Transverse colon (tissue), 4 donors: ENCODE measurements at regions not wholly inside any gene's neighbourhood (a gene's known extent, or its start where the extent isn't known, plus 50 kb on each side); places are given as distances from the start of the nearest gene placed in this dataset.

Source experiments
- DNase-seq: peaks from one replicate; pipeline ENCODE4 v3.0.0-alpha.2; 2019
- H3K27ac ChIP-seq, 4 donors: fragments of 200-600 bp; sonication (generic); 2 replicates each; pipeline ENCODE4 v1.5.1; 2016 to 2018; ENCODE audit warnings: inconsistent platforms in 4 of 4
- H3K27me3 ChIP-seq: fragments of 200-600 bp; sonication (generic); 2 replicates; pipeline ENCODE4 v1.5.1; 2017; ENCODE audit warnings: inconsistent platforms
- H3K36me3 ChIP-seq, 4 donors: fragments of 200-600 bp; sonication (generic); 2 replicates each; pipeline ENCODE4 v1.5.1; 2017 to 2019; ENCODE audit warnings: inconsistent platforms in 4 of 4
- H3K4me1 ChIP-seq, 4 donors: fragments of 200-600 bp; sonication (generic); 2 replicates each; pipeline ENCODE4 v1.5.1; 2017 to 2020; ENCODE audit warnings: inconsistent platforms in 4 of 4
- H3K4me3 ChIP-seq, 4 donors: fragments of 200-600 bp; sonication (generic); 1 replicate in 1 of 4; 2 replicates in 3 of 4; pipeline versions ENCODE4 v1.5.1 to v1.6.1; 2017 to 2019; ENCODE audit warnings: inconsistent platforms in 4 of 4
- H3K9me3 ChIP-seq, 2 donors: fragments of 200-600 bp; sonication (generic); 2 replicates each; pipeline ENCODE4 v1.5.1; 2017 to 2019; ENCODE audit warnings: inconsistent platforms in 2 of 2
- CTCF ChIP-seq, 5 experiments: fragments of 200-600 bp in 3 of 5; fragments of 450-650 bp in 2 of 5; sonication (generic) in 3 of 5; IDR thresholded peaks; 1 replicate in 2 of 5; 2 replicates in 3 of 5; pipeline ENCODE4 v1.5.1; 2016 to 2017; ENCODE audit warnings: antibody characterized with exemption in 5 of 5, inconsistent platforms in 3 of 5, mild to moderate bottlenecking in 2 of 5, moderate library complexity in 1 of 5
- EP300 ChIP-seq: sonication (generic); formaldehyde crosslinking; IDR thresholded peaks from one replicate; pipeline ENCODE4 v1.6.1; 2017; ENCODE audit warnings: antibody characterized with exemption, low read depth
- POLR2A ChIP-seq: fragments of 450-650 bp; IDR thresholded peaks from one replicate; pipeline ENCODE4 v1.6.1; 2016; ENCODE audit warnings: antibody characterized with exemption, mild to moderate bottlenecking, moderate library complexity
- POLR2AphosphoS5 ChIP-seq, 3 donors: sonication (generic); formaldehyde crosslinking; IDR thresholded peaks; one replicate each; pipeline ENCODE4 v1.6.1; 2016; ENCODE audit warnings: antibody characterized with exemption in 3 of 3
- WGBS, 2 donors: methylation state at CpG; one replicate each; pipeline ENCODE4 v1.1.5; 2018; ENCODE audit warnings: low coverage in 1 of 2; 5-methylcytosine and 5-hydroxymethylcytosine counted together
- in situ Hi-C, 4 donors: fragments of 200-750 bp; cut with MboI; loops; one replicate each; pipeline versions ENCODE4 v1.15.0 to v1.15.1; 2017; ENCODE audit warnings: low sequenced_read_pairs in 3 of 4, low pct_ligation_motif_present in 1 of 4, low pct_unique_long_range_greater_than_20kb in 1 of 4
- intact Hi-C: fragments of 100-400 bp; cut with DNase I; formaldehyde crosslinking; loops from one replicate; pipeline ENCODE4 v1.15.1; 2023; ENCODE audit warnings: low total_unique reads

- no peaks in the 10 kb centered on the region for H3K27me3 ChIP-seq
- no peak for DNase-seq
- H3K9me3 ChIP-seq: no peaks in the 10 kb centered on the region
- H3K4me3 ChIP-seq: no peak overlapping the region
- no peak overlapping the region for H3K27ac ChIP-seq
- no peaks in the 10 kb centered on the region for H3K36me3 ChIP-seq
- H3K4me1 ChIP-seq: no peaks in the 10 kb centered on the region
- 55 to 64% methylated on average over 3 to 4 of the region's 4 CpGs for WGBS, 2 donors
- intact Hi-C loops (no loop called here), in situ Hi-C loops (no loop called here)
- no peak for TF ChIP-seq CTCF (IDR thresholded peaks at IDR 0.05)
- TF ChIP-seq EP300: no peak
- TF ChIP-seq POLR2AphosphoS5 (IDR thresholded peaks at IDR 0.05): no peak
- no peak for TF ChIP-seq POLR2A
These were observed 184.7 kb upstream of the PLEKHG7 start for GRCh38 chr12:92518071-92518470.

- TF ChIP-seq EP300 (no peak), POLR2AphosphoS5 (IDR thresholded peaks at IDR 0.05) (no peak), POLR2A (no peak)
- in situ Hi-C loops: no loop called here
- intact Hi-C loops: no loop called here
- Histone ChIP-seq H3K9me3 (no peaks in the 10 kb centered on the region), H3K4me1 (no peaks in the 10 kb centered on the region), H3K27ac (no peak overlapping the region), H3K36me3 (no peaks in the 10 kb centered on the region), H3K27me3 (no peaks in the 10 kb centered on the region), H3K4me3 (no peak overlapping the region)
- 71 to 86% methylated on average over 1 of the region's 1 CpG for WGBS, 2 donors
- DNase-seq: no peak
These were observed 186.6 kb upstream of the PLEKHG7 start for GRCh38 chr12:92516277-92516600.

- no peak overlapping the region for H3K4me3 ChIP-seq
- TF ChIP-seq POLR2A: no peak
- TF ChIP-seq POLR2AphosphoS5 (IDR thresholded peaks at IDR 0.05): no peak
- TF ChIP-seq EP300: no peak
- TF ChIP-seq CTCF (IDR thresholded peaks at IDR 0.05): no peak
- intact Hi-C loops: no loop called here
- WGBS, 2 donors: 83% methylated on average over 2 of the region's 2 CpGs
- H3K36me3 ChIP-seq: no peaks in the 10 kb centered on the region
- H3K27ac ChIP-seq: no peak overlapping the region
- H3K4me1 ChIP-seq: no peaks in the 10 kb centered on the region
- no peaks in the 10 kb centered on the region for H3K27me3 ChIP-seq
- H3K9me3 ChIP-seq: no peaks in the 10 kb centered on the region
- no peak for DNase-seq
- in situ Hi-C loops: no loop called here
These were observed 189.5 kb upstream of the PLEKHG7 start for GRCh38 chr12:92513231-92513730.

GRCh38 chr12:92511786-92512185 lies 191.0 kb upstream of the PLEKHG7 start:
- Histone ChIP-seq H3K36me3 (no peaks in the 10 kb centered on the region), H3K9me3 (no peaks in the 10 kb centered on the region), H3K27ac (no peak overlapping the region), H3K27me3 (no peaks in the 10 kb centered on the region), H3K4me3 (no peak overlapping the region), H3K4me1 (peaks cover 0 to 4% (median 2%) of the 10 kb centered on the region in 4 donors)
- no peak for DNase-seq
- WGBS, 2 donors: 81% methylated on average over 5 of the region's 5 CpGs; no CpG with 5 or more reads in 1 of the 2 donors
- intact Hi-C loops: no loop called here
- in situ Hi-C loops: no loop called here
- TF ChIP-seq EP300 (no peak), POLR2A (no peak), POLR2AphosphoS5 (IDR thresholded peaks at IDR 0.05) (no peak), CTCF (IDR thresholded peaks at IDR 0.05) (no peak)

GRCh38 chr12:92509156-92509738 lies 193.5 kb upstream of the PLEKHG7 start:
- in situ Hi-C loops: no loop called here
- Histone ChIP-seq H3K27me3 (no peaks in the 10 kb centered on the region), H3K36me3 (no peaks in the 10 kb centered on the region), H3K4me3 (no peak overlapping the region), H3K9me3 (no peaks in the 10 kb centered on the region), H3K4me1 (peaks cover 13 to 28% (median 20%) of the 10 kb centered on the region in 4 donors), H3K27ac (no peak overlapping the region)
- intact Hi-C loops: loop anchor here (5.0 kb wide), 1 partner anchor 93 kb away; no protein-coding TSS in a partner anchor
- 53% methylated on average over 2 of the region's 2 CpGs for WGBS, 2 donors
- no peak for DNase-seq
- TF ChIP-seq POLR2AphosphoS5 (IDR thresholded peaks at IDR 0.05): no peak
- TF ChIP-seq POLR2A: no peak
- no peak for TF ChIP-seq EP300
- TF ChIP-seq CTCF (IDR thresholded peaks at IDR 0.05): no peak
